ENCODE measurements at regions not wholly inside any gene's neighbourhood (a gene's known extent, or its start where the extent isn't known, plus 50 kb on each side); places are given as distances from the start of the nearest gene placed in this dataset.

GRCh38 chr4:97262769-97263168 lies 880.5 kb downstream of the STPG2 start:
- TF ChIP-seq CTCF (conservative IDR thresholded peaks at IDR 0.05; ENCODE audit: low read length) (no peak), EZH2phosphoT487 (IDR thresholded peaks at IDR 0.05; ENCODE audit: borderline replicate concordance, low read depth, low read length) (no peak)

Measured in OCI-LY7 (cell line).